Esophagus (tissue), 2 donors: ENCODE measurements at regions not wholly inside any gene's neighbourhood (a gene's known extent, or its start where the extent isn't known, plus 50 kb on each side); places are given as distances from the start of the nearest gene placed in this dataset.

Experiments used
- H3K27ac ChIP-seq, 2 donors: one replicate each; pipeline ENCODE4 v1.5.1; 2013; ENCODE audit warnings: low read depth in 2 of 2, mild to moderate bottlenecking in 2 of 2, inconsistent platforms in 1 of 2, low read length in 1 of 2, moderate library complexity in 1 of 2
- H3K27me3 ChIP-seq, 2 donors: one replicate each; pipeline ENCODE4 v1.6.1; 2013; ENCODE audit warnings: low read length in 2 of 2, control low read depth in 1 of 2, mild to moderate bottlenecking in 1 of 2; ENCODE audit not compliant: insufficient read depth in 2 of 2, control insufficient read depth in 1 of 2
- H3K36me3 ChIP-seq, 2 donors: one replicate each; pipeline ENCODE4 v1.6.1; 2013; ENCODE audit warnings: low read length in 1 of 2; ENCODE audit not compliant: control insufficient read depth in 2 of 2, insufficient read depth in 2 of 2
- H3K4me1 ChIP-seq, 2 donors: one replicate each; pipeline ENCODE4 v1.6.1; 2013; ENCODE audit warnings: low read length in 1 of 2; ENCODE audit not compliant: control insufficient read depth in 2 of 2, insufficient read depth in 2 of 2
- H3K4me3 ChIP-seq, 2 donors: one replicate each; pipeline ENCODE4 v1.5.1; 2013; ENCODE audit warnings: low read length in 2 of 2, mild to moderate bottlenecking in 2 of 2, low read depth in 1 of 2, moderate library complexity in 1 of 2
- H3K9me3 ChIP-seq, 2 donors: one replicate each; pipeline ENCODE4 v1.6.1; 2013; ENCODE audit warnings: mild to moderate bottlenecking in 2 of 2, low read depth in 1 of 2, low read length in 1 of 2, moderate library complexity in 1 of 2; ENCODE audit not compliant: control insufficient read depth in 2 of 2, insufficient read depth in 1 of 2
- WGBS, 2 donors: extraction: QIAGEN DNeasy Blood & Tissue Kit; methylation state at CpG; one replicate each; pipeline ENCODE4 v1.1.7; 2013; 5-methylcytosine and 5-hydroxymethylcytosine counted together
- donor health status: healthy with polysubstance abuse.
- donor health status: Bipolar disorder and iron deficiency.

- H3K9me3 ChIP-seq, result no peaks in the 10 kb centered on the region
- no peaks in the 10 kb centered on the region for H3K4me1 ChIP-seq
- H3K36me3 ChIP-seq, result no peaks in the 10 kb centered on the region
- WGBS, 2 donors, result 75 to 81% methylated on average over 3 of the region's 3 CpGs
- no peak overlapping the region for H3K27ac ChIP-seq
- H3K27me3 ChIP-seq, result no peaks in the 10 kb centered on the region
- no peak overlapping the region for H3K4me3 ChIP-seq
These were observed 593.4 kb upstream of the NR2F2 start for GRCh38 chr15:95737060-95737459.

GRCh38 chr15:95739131-95739530 lies 591.4 kb upstream of the NR2F2 start:
- 48 to 56% methylated on average over 5 of the region's 5 CpGs for WGBS, 2 donors
- no peak overlapping the region for H3K4me3 ChIP-seq
- H3K9me3 ChIP-seq, result no peaks in the 10 kb centered on the region
- no peak overlapping the region for H3K27ac ChIP-seq
- H3K36me3 ChIP-seq, result no peaks in the 10 kb centered on the region
- no peaks in the 10 kb centered on the region for H3K27me3 ChIP-seq
- H3K4me1 ChIP-seq, result no peaks in the 10 kb centered on the region

GRCh38 chr15:95741830-95742229 lies 588.7 kb upstream of the NR2F2 start:
- WGBS, 2 donors, result 83 to 85% methylated on average over 4 of the region's 4 CpGs
- H3K4me3 ChIP-seq, result no peak overlapping the region
- no peaks in the 10 kb centered on the region for H3K27me3 ChIP-seq
- H3K36me3 ChIP-seq, result no peaks in the 10 kb centered on the region
- H3K27ac ChIP-seq, result no peak overlapping the region
- no peaks in the 10 kb centered on the region for H3K4me1 ChIP-seq
- no peaks in the 10 kb centered on the region for H3K9me3 ChIP-seq

- Histone ChIP-seq H3K27ac (no peak overlapping the region), H3K4me3 (no peak overlapping the region), H3K36me3 (no peaks in the 10 kb centered on the region), H3K9me3 (no peaks in the 10 kb centered on the region), H3K27me3 (no peaks in the 10 kb centered on the region), H3K4me1 (no peaks in the 10 kb centered on the region)
- WGBS, 2 donors, result 89 to 95% methylated on average over 3 of the region's 3 CpGs
These were observed 588.2 kb upstream of the NR2F2 start for GRCh38 chr15:95742256-95742655.

GRCh38 chr15:95742836-95743235 lies 587.7 kb upstream of the NR2F2 start:
- Histone ChIP-seq H3K27me3 (no peaks in the 10 kb centered on the region), H3K27ac (no peak overlapping the region), H3K9me3 (no peaks in the 10 kb centered on the region), H3K4me3 (no peak overlapping the region), H3K4me1 (no peaks in the 10 kb centered on the region), H3K36me3 (no peaks in the 10 kb centered on the region)
- WGBS, 2 donors, result 86 to 88% methylated on average over 2 of the region's 2 CpGs

- no peak overlapping the region for H3K27ac ChIP-seq
- H3K27me3 ChIP-seq, result no peaks in the 10 kb centered on the region
- no peaks in the 10 kb centered on the region for H3K4me1 ChIP-seq
- H3K36me3 ChIP-seq, result no peaks in the 10 kb centered on the region
- 93 to 97% methylated on average over 2 of the region's 2 CpGs for WGBS, 2 donors
- no peak overlapping the region for H3K4me3 ChIP-seq
- no peaks in the 10 kb centered on the region for H3K9me3 ChIP-seq
These were observed 573.3 kb upstream of the NR2F2 start for GRCh38 chr15:95757171-95757570.

- no peak overlapping the region for H3K27ac ChIP-seq
- no peaks in the 10 kb centered on the region for H3K9me3 ChIP-seq
- H3K4me3 ChIP-seq, result no peak overlapping the region
- H3K27me3 ChIP-seq, result no peaks in the 10 kb centered on the region
- 91 to 92% methylated on average over 1 of the region's 1 CpG for WGBS, 2 donors
- H3K36me3 ChIP-seq, result no peaks in the 10 kb centered on the region
- H3K4me1 ChIP-seq, result no peaks in the 10 kb centered on the region
These were observed 572.0 kb upstream of the NR2F2 start for GRCh38 chr15:95758451-95758850.

- no peaks in the 10 kb centered on the region for H3K36me3 ChIP-seq
- H3K4me3 ChIP-seq, result no peak overlapping the region
- H3K9me3 ChIP-seq, result no peaks in the 10 kb centered on the region
- H3K4me1 ChIP-seq, result no peaks in the 10 kb centered on the region
- no peak overlapping the region for H3K27ac ChIP-seq
- WGBS, 2 donors, result 58 to 60% methylated on average over 2 of the region's 2 CpGs
- no peaks in the 10 kb centered on the region for H3K27me3 ChIP-seq
These were observed 571.6 kb upstream of the NR2F2 start for GRCh38 chr15:95758851-95759250.

GRCh38 chr15:95760508-95760907 lies 570.0 kb upstream of the NR2F2 start:
- no peak overlapping the region for H3K4me3 ChIP-seq
- no peaks in the 10 kb centered on the region for H3K4me1 ChIP-seq
- no peaks in the 10 kb centered on the region for H3K9me3 ChIP-seq
- H3K27ac ChIP-seq, result no peak overlapping the region
- H3K27me3 ChIP-seq, result no peaks in the 10 kb centered on the region
- 54 to 65% methylated on average over 5 of the region's 5 CpGs for WGBS, 2 donors
- H3K36me3 ChIP-seq, result no peaks in the 10 kb centered on the region

- Histone ChIP-seq H3K4me3 (no peak overlapping the region), H3K4me1 (no peaks in the 10 kb centered on the region), H3K9me3 (no peaks in the 10 kb centered on the region), H3K27me3 (no peaks in the 10 kb centered on the region), H3K27ac (no peak overlapping the region), H3K36me3 (no peaks in the 10 kb centered on the region)
- WGBS, 2 donors, result 66 to 72% methylated on average over 9 of the region's 9 CpGs
These were observed 568.9 kb upstream of the NR2F2 start for GRCh38 chr15:95761501-95762165.
